ENCODE measurements at regions not wholly inside any gene's neighbourhood (a gene's known extent, or its start where the extent isn't known, plus 50 kb on each side); places are given as distances from the start of the nearest gene placed in this dataset.

GRCh38 chr4:189385579-189385978 is 555.1 kb upstream of the FRG1 start:
- DNase-seq (ENCODE audit: low read depth), result no peak

- no peak for DNase-seq (ENCODE audit: low read depth)
Observed at GRCh38 chr4:189396435-189396834, 544.2 kb upstream of the FRG1 start.

- DNase-seq (ENCODE audit: low read depth), result no peak
Observed at GRCh38 chr4:189404271-189404670, 536.4 kb upstream of the FRG1 start.

- no peak for DNase-seq (ENCODE audit: low read depth)
Observed at GRCh38 chr4:189409158-189409557, 531.5 kb upstream of the FRG1 start.

- no peak for DNase-seq (ENCODE audit: low read depth)
Observed at GRCh38 chr4:189414021-189414420, 526.7 kb upstream of the FRG1 start.

- DNase-seq (ENCODE audit: low read depth), result no peak
Observed at GRCh38 chr4:189420572-189420971, 520.1 kb upstream of the FRG1 start.

- no peak for DNase-seq (ENCODE audit: low read depth)
Observed at GRCh38 chr4:189436207-189436606, 504.5 kb upstream of the FRG1 start.

- no peak for DNase-seq (ENCODE audit: low read depth)
Observed at GRCh38 chr4:189440716-189441115, 500.0 kb upstream of the FRG1 start.

- no peak for DNase-seq (ENCODE audit: low read depth)
Observed at GRCh38 chr4:189443341-189443740, 497.3 kb upstream of the FRG1 start.

- no peak for DNase-seq (ENCODE audit: low read depth)
Observed at GRCh38 chr4:189445613-189446012, 495.1 kb upstream of the FRG1 start.

GRCh38 chr4:189463734-189464133 is 476.9 kb upstream of the FRG1 start:
- no peak for DNase-seq (ENCODE audit: low read depth)

GRCh38 chr4:189494407-189494806 is 446.3 kb upstream of the FRG1 start:
- DNase-seq (ENCODE audit: low read depth), result no peak

GRCh38 chr4:189497516-189497915 is 443.2 kb upstream of the FRG1 start:
- DNase-seq (ENCODE audit: low read depth), result no peak

- DNase-seq (ENCODE audit: low read depth), result no peak
Observed at GRCh38 chr4:189497996-189498395, 442.7 kb upstream of the FRG1 start.

GRCh38 chr4:189498457-189498856 is 442.2 kb upstream of the FRG1 start:
- no peak for DNase-seq (ENCODE audit: low read depth)

GRCh38 chr4:189499696-189500095 is 441.0 kb upstream of the FRG1 start:
- no peak for DNase-seq (ENCODE audit: low read depth)

GRCh38 chr4:189500970-189501369 is 439.7 kb upstream of the FRG1 start:
- DNase-seq (ENCODE audit: low read depth), result no peak

GRCh38 chr4:189502841-189503435 is 437.7 kb upstream of the FRG1 start:
- DNase-seq (ENCODE audit: low read depth), result no peak

GRCh38 chr4:189504220-189504619 is 436.5 kb upstream of the FRG1 start:
- DNase-seq (ENCODE audit: low read depth), result no peak

- no peak for DNase-seq (ENCODE audit: low read depth)
Observed at GRCh38 chr4:189505380-189505779, 435.3 kb upstream of the FRG1 start.

- DNase-seq (ENCODE audit: low read depth), result no peak
Observed at GRCh38 chr4:189506080-189506479, 434.6 kb upstream of the FRG1 start.

GRCh38 chr4:189507060-189507459 is 433.6 kb upstream of the FRG1 start:
- no peak for DNase-seq (ENCODE audit: low read depth)

- no peak for DNase-seq (ENCODE audit: low read depth)
Observed at GRCh38 chr4:189510601-189511000, 430.1 kb upstream of the FRG1 start.

GRCh38 chr4:189511581-189511980 is 429.1 kb upstream of the FRG1 start:
- DNase-seq (ENCODE audit: low read depth), result no peak

- no peak for DNase-seq (ENCODE audit: low read depth)
Observed at GRCh38 chr4:189513421-189513820, 427.3 kb upstream of the FRG1 start.

Measured in activated T-cell treated with anti-CD3 and anti-CD28 coated beads for 24 hours (primary cell).